Suppressor macrophage treated with lipopolysaccharide for 1 hour (primary cell): ENCODE measurements at regions not wholly inside any gene's neighbourhood (a gene's known extent, or its start where the extent isn't known, plus 50 kb on each side); places are given as distances from the start of the nearest gene placed in this dataset.
A peak's percentile ranks its signal among the peaks of the same experiment; 100 is the strongest.

Experiments used
- DNase-seq, 3 donors: peaks; one replicate each; pipeline ENCODE4 v3.0.0-alpha.2; 2020 to 2022

DNA sequence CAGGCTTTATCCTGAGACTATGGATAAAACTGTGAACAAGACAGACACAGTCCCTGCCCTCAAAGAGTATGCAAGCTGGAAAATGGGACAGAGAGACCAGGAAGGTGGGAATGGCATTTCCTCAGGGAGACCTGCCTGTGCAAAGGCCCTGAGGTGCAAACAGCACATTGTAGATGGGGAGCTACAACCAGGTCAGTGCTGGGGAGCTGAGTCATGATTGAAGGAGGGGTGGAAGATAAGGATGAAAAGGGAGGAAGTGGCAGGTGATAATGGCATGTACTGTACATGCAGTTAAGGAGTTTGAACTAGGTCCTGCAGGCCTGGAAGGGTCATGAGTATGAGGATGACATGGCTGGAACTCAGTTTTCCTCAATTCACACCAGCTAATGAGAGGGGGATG lies 75.5 kb upstream of the BOD1 start:
- DNase-seq = no peak

DNA sequence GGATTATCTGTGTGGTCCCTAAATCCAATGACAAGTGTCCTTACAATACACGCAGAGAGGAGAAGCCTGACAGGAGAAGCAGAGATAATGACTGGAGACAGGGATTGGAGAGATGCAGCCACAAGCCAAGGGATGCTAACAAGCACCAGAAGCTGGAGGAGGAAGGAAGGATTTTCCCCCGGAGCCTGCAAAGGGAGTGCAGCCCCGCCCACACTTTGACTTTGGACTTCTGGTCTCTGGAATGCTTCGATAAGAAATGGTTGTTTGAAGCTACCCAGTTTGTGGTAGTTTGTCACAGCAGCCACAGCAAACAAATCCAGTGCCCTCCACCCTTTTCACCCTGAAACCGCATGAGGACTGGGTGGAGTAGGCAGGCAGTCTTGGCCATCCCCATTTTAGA lies 77.2 kb upstream of the BOD1 start:
- no peak for DNase-seq

DNA sequence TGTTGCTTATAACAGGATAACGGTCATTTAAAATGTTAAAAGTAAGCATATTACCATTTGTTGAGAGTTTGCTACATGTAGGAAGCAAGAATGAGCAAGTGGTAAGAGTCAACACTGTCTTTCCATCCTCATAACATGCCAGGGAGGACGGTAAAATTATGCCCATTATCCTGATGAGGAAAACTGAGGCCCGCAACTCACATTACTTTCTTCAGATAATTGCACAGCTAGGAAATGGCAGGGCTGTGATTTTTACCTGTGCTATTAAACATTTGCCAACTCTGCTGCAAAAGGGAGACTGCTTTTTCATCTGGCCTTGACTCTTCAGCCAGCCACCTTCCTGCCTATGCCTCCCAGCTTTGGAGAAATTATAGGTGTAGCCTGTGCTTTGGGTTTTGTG lies 79.8 kb upstream of the BOD1 start:
- no peak for DNase-seq

DNA sequence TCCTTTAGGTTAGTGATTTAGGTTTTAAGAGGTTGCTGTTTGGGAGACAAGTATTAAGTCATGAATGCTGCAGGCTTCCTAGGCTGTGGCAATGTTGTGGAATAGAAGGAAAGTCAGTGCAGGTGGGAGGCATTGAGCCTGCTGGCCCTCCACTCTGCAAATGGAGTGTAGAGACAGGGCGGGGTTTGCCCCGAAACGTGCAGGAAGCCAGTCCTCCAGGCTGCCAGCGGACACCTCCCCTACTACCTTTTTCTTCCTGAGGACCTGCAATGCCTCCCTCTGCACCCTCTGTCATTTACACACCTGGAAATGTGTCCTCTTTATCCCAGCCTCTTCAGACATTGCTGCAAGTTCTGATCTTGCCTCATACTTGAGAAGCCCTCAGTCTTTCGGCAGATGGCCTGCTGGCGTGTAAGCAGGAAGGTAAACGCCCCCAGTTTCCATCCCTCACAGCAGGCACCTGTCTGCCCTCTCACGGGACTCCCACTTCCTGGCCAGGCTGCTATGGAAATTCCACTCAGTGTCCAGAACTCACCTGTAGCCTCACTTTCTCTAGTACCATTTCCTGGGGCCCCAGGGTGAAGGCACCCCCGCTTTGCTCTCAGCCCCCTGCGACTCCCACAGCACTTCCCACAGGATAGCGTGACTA lies 81.6 kb upstream of the BOD1 start:
- no peak for DNase-seq

DNA sequence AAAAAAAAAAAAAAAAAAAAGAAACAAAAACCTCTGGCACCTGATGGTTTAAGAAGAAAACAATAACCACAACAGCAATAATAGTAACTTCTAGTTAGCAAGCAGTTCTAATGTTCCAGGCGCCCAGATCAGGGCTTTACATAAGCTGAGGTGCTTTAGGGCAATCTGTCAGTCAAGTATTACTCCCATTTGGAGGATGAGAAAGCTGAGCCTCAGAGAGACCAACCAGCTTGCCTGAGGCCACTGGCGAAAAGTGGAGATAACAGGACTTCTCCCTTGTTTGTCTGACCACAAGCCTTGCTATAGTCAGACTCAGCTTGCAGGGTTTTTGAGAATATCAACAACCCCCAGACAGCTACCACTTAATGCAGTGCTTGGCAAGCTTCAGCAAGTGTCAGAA lies 83.5 kb upstream of the BOD1 start:
- no peak for DNase-seq

DNA sequence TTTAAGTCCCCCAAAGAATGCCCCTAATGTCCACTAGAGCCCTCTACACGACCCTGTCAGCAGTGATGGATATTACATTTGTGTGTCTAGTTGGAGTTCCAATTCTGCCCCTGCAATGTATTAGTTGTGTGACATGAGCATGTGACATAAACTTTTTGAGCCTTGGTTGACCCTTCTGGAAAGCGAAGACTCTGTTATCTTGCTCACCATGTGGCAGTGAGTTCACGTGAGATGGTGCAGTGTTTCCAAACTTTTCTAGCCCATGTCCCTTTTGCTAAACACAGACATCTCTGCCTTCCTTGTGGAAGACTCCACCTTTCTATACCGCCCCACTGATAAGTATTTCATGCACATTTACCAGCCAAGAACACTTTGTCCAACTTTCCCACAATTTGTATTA lies 87.0 kb upstream of the BOD1 start:
- DNase-seq = no peak

DNA sequence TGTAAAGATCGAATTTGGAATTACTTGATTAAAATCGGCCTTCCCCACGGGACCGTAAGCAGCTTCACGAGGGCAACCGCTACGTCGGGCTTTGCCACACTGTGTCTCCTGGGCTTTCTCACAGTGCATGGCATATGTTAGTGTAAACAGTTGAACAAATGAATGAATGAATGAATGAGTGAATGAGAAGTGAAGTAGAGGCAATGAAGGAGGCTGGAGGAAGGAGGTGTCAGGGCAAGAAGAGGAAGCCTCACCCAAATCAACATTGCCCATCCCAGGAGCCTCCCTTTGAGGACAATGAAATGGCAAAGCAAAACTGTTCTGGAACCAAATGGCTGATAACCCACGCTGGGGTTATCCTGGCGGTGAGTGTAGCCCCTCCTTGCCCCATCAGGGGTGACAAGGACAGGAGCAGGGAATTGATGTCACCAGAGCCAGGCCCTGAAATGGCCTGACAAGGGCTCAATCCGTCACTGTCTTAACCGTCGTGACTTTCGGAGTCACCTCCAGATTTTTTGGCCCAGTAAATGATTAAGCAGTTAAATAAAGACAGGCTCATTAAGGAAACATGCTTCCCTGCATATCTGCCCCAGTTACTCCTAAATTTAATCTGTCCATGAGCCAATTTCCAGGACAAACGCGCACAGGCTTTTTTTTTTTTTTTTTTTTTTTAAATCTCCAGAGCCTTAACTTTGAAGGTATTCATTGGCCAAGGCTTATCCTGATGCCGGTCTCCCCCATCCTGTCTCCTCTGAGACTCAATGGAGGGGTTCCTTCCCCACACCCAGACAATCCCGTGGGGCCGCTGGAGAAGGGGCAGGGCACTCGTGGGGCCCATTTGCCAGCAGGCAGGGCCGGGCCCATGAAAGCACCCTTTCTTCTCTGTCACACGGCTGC lies 88.4 kb upstream of the BOD1 start:
- no peak for DNase-seq

DNA sequence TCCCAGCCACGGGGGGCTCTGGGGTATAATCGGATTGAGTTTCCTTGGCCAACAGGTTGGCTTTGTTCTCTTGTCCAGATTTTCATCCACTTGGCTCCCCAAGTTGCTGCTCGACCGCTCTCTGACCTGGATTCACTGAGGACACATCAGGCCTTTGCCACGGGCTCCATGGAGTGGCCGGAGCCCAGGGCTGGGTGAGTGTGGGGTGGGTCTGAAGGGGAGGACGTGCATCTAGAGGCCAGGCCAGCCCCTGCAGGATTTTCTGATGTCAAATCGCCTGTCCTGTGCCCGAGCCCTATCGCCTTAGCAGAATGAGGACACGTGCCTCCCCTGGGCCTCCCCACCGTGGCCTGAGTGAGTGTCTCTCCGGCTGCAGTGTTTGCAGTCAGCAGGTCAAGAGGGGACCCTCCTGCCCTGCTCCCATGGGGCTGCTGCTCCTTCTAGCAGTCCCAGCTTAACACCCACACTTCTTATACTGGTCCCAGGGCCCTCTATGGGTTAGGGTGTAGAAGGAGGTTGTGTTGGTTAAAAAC lies 89.1 kb upstream of the BOD1 start:
- no peak for DNase-seq

DNA sequence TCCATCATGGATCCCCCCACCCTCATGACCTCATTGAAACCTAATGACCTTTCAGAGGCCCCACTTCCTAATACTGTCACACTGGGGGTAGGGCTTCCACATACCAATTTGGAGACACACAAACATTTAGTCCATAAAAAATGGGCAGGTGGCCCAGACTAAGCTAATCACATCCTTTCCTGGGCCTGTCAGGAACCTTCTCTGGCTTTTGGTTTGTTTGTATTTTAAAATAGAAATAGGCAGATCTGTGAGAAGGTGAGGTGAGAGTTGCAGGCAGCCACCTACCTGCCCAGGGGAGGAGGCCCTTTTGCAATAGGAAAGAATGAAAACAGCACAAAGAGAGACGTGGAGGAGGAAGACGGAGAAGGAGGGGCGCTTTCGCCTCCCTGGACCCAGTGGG lies 90.2 kb upstream of the BOD1 start:
- DNase-seq = no peak

DNA sequence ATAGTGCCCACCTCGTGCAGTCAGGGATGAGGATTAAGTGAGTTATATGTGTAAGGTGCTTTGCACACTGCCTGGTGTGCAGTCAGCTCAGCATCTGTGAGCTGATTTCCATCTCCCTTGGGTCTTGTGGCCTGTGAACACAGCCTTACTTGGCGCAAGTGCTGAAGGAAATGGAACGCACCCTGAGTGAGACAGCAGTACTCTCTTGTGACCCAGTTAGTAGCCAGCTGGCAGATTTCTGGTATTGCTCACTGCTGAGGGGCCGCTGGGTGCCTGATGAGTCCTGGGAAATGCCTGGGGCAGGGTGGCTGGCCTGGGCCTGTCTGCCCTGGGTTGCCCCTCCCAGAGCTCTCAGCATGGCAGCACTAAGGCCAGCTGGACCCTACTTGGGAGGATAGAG lies 90.9 kb upstream of the BOD1 start:
- DNase-seq = peak; percentile 18 to 37 (median 31)

DNA sequence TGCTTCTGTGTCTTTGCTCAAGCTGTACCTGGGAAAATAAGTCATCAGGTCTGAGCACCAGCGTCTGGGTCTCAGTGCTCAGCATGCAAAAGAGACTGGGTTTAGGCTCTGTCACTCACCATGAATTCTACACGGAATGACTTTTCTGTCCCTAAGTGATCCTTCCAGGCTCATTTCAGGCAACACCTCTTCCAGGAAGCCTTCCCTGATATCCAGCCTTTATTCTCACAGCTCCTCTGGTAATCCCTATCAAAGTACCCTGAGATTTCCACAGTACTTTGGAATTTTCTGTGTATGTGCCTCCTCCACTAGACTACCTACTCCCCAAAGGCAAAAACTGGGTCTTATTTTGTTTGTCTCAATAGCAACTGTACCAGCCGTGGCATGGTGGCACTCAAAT lies 92.7 kb upstream of the BOD1 start:
- no peak for DNase-seq

DNA sequence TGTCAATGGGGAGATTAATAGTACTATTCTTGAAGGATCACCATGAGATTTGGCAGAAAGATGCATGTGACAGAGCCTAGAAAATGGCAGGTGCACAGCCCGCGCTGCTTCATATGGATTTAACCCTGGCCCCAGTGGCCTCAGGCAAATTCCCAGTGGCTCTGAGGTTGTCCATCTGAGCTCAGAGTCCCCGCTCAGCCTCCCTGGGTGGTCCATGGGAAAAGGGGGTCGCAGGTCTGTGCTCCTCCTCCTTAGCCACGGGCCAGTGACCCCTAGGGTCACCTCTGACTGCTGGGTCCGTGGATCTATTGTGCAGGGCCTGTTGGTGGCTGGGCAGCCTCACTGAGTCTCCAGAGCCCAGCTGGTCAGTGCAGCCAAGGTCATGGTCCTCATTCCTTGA lies 93.3 kb upstream of the BOD1 start:
- DNase-seq = no peak

DNA sequence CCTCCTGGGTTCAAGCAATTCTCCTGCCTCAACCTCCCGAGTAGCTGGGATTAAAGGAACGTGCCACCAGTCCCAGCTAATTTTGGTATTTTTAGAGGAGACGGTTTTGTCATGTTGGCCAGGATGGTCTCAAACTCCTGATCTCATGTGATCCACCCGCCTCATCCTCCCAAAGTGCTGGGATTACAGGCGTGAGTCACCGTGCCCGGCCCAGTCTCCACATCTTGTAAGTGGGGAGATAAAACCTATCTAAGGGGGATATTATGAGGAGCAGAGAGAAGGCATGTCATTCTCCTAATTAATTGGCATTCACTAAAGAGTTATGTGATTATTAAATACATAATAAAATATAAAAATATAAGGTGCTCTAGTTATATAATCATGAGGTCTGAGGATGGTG lies 94.1 kb upstream of the BOD1 start:
- DNase-seq = no peak

DNA sequence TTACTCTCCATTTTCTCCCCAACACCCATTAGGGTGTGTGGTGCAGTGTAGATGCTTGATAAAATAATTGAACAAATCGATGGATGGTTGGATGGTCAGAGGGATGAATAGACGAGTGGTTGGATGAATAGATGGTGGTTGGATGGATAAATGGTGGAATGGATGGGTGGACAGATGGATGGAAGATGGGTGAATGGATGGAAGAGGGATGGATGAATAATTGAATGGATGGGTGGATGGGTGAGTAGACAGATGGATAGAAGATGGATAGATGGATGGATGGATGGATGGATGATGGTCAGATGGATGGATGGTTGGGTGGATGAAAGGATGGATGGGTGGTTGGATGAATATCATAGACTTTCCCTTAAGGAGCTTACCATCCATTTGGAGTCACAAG lies 95.0 kb upstream of the BOD1 start:
- DNase-seq = no peak

DNA sequence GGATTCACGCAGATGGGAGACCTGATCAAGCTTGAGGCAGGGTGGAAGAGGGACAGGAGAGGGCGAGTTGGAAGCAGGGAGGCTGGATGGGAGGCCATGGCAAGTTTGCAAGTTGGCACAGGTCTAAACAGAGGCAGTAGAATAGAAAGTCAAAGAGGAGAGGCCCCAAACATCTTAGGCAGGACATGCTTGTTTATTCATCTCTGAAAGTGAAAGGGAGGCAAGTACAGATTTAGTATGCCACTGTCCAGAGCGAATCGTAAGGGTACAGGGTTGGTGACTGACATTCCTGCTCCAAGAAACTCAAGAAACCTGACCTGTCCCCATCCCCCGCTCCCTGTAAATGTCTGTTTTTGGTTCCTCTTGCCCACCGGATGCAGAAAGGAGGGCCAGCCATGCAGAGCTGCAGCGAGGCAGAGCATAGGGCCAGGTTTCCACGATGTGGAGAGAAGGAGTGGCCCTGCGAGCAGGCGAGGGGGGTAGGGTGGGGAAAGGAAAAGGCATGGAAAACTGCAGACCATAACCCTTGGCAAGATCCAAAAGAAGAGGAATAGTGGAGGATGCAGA lies 96.2 kb upstream of the BOD1 start:
- no peak for DNase-seq

DNA sequence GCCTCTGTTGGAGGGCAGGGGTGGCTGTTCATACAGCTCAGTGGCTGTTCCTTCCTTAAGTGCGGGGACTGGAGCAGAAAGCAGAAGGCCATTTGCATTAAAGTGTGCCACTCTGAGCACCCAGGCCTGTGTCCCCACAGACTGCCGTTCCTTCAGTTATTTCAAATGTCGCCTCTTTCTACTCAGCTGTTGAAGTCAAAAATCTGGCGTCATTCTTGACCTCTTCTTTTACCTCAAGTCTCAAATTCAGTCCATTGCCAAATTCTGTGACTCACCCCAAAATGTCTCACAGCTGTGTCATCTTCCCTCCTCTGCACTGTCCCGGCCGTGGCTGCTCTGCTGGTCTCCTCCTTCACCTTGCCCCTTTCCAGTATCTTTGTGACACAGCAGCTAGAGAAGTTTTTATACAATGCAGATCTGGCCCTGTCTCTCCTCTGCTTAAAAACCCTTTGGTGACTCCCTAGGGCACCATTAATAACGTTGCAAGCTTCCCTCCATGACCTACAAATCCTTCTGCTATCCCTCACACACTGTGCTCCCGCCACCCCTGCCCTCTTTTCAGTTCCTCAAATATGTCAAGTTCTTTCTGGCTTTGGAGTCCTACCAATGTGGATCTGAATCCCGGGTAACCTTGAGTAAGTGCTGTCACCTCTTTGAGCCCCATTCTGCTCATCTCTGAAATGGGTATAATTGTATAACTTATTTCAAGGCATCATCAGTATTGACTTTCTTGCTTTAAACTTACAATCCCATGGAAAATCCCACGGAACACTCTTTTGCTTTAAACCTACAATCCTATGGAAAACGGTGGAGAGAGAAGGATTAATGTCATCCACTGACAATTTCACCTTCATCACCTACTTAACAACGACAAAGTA lies 98.3 kb upstream of the BOD1 start:
- DNase-seq = peak; percentile 86 to 97 (median 97)

DNA sequence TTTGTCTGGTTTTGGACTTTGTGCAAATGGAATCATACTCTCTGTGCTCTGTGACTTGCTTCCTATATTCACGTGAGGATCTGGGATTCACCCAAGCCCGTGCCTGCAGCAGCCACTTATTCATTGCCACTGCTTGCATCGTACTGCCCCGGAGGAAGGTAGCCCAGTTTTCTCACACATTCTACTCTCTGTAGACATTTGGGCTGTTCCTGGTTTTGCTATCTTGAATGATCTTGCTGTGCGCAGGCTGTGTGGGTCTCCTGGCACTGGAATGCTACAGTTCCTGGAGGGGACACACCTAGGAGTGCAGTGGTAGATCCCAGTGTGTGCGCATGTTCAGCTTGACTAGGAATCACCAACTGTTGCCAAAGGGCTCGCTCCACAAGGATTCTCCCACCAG lies 99.2 kb upstream of the BOD1 start:
- DNase-seq = peak; percentile 12 to 28 (median 22)

DNA sequence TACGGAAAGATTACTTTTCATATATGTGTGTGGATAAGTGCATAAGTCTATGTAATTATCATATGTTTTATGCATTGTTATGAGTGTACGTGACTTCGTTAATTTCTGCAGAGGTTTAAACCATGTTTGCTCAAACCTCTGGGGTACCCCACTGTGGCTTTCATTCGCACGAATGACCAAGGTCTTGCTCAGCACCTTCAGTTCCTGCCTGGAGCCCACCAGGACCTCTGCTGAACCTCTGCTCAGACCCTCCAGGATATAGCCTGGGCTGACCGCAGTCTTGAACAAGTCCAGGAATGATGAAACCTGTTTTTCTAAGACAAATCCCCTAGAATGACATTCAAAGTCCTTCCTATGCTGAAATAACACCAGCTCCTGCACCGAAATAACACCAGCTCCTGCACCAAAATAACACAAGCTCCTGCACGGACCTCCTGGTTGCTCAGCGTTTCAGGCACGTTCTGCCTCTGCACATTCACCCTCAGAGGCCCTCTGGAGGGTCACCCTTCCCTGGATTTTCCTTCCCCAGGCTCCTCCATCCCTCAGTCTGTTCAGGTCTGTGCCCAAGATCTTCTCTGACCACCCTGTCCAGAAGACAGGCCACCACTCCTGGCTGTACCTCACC lies 99.7 kb upstream of the BOD1 start:
- DNase-seq = no peak

DNA sequence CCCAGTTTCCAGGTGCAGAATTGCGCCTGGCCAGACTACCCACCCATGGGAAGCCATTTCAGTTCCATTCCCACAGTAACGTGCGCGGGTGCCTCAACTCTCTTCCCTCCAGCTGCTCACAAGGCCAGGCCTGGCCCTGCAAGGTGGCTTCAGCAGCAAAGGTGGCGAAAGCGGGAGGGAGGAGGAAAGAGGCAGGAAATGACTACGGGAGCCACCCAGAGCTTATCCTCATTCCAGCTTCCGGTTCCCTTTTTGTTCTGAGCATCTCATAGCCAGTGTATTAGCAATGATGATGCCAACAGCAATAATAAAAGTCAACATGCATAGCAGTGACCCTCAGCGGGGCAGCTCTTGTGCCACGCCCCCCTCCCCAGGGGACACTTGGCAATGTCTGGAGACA lies 101.5 kb upstream of the BOD1 start:
- peak; percentile 57 to 62 (median 58) for DNase-seq

DNA sequence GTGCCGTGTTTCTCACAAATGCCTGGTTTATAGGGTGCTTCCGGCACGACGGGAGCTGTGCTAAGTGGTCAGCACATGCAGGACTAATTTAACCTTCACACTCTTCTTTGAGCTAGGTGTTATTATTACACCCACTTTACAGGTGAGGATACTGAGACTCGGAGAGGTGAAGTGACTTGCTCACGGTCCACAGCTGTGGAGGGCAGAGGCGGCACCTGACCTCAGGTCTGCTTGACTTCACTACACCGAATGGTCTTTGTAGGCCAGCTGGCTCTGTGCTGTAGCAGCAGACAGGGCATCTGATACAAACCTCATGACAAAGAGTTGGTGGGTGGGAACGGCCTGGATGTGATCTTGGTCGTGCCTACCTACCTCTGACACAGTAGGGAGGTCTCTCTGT lies 102.0 kb upstream of the BOD1 start:
- DNase-seq = no peak

DNA sequence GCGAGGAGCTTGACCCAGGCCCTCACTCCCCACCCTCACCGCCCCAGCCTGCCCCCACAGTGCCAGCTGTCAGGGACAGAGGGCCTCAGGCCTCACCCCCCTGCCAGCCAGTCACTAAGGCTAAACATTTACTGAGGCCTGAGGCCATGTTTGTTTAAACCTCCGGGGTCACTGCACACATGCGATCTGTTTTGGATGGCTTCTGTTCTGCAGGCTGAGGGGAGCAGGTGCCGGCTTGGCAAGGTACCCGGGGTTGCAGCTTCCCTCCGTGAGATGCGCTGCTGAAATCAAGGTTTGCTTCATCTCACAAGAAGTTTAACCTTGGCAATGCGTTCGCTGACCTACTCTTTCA lies 103.3 kb upstream of the BOD1 start:
- no peak for DNase-seq

DNA sequence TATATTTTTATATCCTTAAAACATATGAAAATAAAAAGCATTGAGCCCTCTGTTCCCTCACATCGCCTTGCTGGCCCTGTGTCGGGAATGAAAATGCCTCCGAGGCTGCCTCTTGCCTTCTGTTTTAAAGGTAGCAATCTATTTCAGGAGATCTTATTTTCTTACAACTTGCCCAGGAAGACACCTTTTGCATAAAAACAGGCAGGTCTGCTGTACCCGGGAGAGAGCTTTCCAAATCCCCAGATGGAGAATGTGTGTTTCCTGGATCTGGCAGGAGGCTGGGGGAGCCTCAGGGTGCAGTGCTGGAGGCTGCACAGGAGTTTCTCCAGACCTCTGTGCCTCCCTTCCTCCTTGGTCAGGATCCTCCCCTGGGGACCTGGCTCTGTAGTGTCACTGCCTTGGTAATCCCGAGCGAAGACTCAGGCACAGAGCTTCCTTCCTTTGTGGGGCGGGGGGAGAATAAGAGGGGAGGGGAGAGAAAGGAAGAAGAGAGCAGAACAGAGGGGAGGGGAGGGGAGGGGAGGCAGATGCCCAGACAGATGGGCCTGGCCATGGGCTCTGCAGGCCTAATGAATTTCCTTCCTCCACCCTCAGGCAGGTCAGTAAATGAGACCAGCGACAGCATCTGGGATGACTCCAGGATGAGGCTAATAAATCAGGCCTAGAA lies 104.0 kb upstream of the BOD1 start:
- no peak for DNase-seq
